Activated CD8-positive, alpha-beta T cell treated with anti-CD3 and anti-CD28 coated beads, Interleukin-2, amount 10 ng/mL, durations not matched to agents 7 days and 5 days (primary cell): ENCODE measurements at regions not wholly inside any gene's neighbourhood (a gene's known extent, or its start where the extent isn't known, plus 50 kb on each side); places are given as distances from the start of the nearest gene placed in this dataset.
A peak's percentile ranks its signal among the peaks of the same experiment; 100 is the strongest.

Experiments
- ATAC-seq: fragments of 150-1000 bp; cut with Tn5 transposase; one replicate; pipeline ENCODE4 v1.10.0; 2021; ENCODE audit warnings: moderate library complexity
- CTCF ChIA-PET: fragments of 350-600 bp; sonication (Branson Sonifier 250); formaldehyde crosslinking; loops from one replicate; lab custom pipeline; 2021; ENCODE audit warnings: antibody characterized with exemption; lab: Charles Lee
- POLR2A ChIA-PET: fragments of 350-600 bp; sonication (Branson Sonifier 250); formaldehyde crosslinking; loops from one replicate; lab custom pipeline; 2021; ENCODE audit warnings: antibody characterized with exemption; lab: Charles Lee
- DNase-seq: peaks from one replicate; pipeline ENCODE4 v3.0.0-alpha.2; 2020
- H3K27ac Mint-ChIP-seq: one replicate; pipeline ENCODE4 v1.8.0; 2021; ENCODE audit warnings: mild to moderate bottlenecking, mixed read lengths
- H3K27me3 Mint-ChIP-seq: one replicate; pipeline ENCODE4 v1.8.0; 2021; ENCODE audit warnings: low read depth, mixed read lengths
- H3K36me3 Mint-ChIP-seq: one replicate; pipeline ENCODE4 v1.8.0; 2021; ENCODE audit warnings: low read depth, mixed read lengths
- H3K4me1 Mint-ChIP-seq: one replicate; pipeline ENCODE4 v1.8.0; 2021; ENCODE audit warnings: low read depth, mixed read lengths
- H3K4me3 Mint-ChIP-seq: one replicate; pipeline ENCODE4 v1.8.0; 2021; ENCODE audit warnings: mild to moderate bottlenecking, mixed read lengths
- H3K9me3 Mint-ChIP-seq: one replicate; pipeline ENCODE4 v1.8.0; 2022; ENCODE audit warnings: mixed read lengths; ENCODE audit not compliant: insufficient read depth

DNA sequence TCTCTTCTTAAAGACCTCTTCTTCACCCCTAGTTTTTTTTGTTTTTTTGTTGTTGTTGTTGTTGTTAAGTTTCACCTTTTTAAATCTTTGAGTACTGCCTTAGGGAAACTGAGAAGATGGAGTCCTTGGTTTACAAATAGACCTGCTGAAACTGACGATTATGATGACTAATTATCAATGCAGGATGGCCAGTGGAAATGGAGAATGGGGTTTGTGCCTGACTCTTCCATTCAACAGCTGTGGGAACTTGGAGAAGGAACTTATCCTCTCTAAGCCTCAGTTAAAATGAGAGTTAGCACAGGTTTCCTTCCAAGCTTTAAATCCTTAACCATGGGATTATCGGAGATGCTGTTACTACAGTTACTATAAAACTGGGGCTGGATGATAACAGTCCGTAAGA is 66.7 kb upstream of the PNMA1 start:
- ChIA-PET POLR2A (interaction anchor here (1.2 to 1.3 kb wide), 2 partner anchors 9 to 21 kb away, joined by 3 to 6 read pairs; a partner anchor contains a TSS), CTCF (interaction anchor here (0.9 to 1.3 kb wide), 3 partner anchors 9 to 21 kb away, joined by 3 read pairs; a partner anchor contains a TSS)
- Mint-ChIP-seq H3K36me3 (peaks cover 35% of the 10 kb centered on the region), H3K4me1 (peaks cover 57% of the 10 kb centered on the region), H3K27me3 (no peaks in the 10 kb centered on the region), H3K9me3 (no peaks in the 10 kb centered on the region), H3K4me3 (no peak overlapping the region), H3K27ac (no peak overlapping the region)
- DNase-seq (no peak), ATAC-seq (no peak)

DNA sequence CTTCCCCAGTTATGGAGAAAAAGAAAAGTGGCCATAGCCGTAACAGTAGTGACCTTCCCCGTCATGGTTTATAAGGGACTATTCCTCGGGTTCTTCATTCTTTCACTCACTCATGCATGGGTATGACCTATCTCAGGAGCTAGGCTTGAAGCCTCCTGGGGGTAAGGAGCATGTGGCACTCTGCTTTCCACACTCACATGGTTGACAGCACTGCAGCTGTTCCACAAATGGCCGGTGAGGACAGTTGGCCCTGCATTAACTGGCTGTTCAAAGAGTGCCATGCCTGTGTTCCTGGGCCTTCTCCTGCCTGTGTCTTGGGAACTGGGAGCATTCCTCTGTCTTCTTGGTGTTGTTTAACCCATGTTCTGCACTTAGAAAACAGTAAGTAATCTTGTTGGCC is 66.2 kb upstream of the PNMA1 start:
- ATAC-seq, result no peak
- Mint-ChIP-seq H3K4me1 (peaks cover 57% of the 10 kb centered on the region), H3K9me3 (no peaks in the 10 kb centered on the region), H3K27me3 (no peaks in the 10 kb centered on the region), H3K27ac (no peak overlapping the region), H3K4me3 (no peak overlapping the region), H3K36me3 (peaks cover 31% of the 10 kb centered on the region)
- ChIA-PET POLR2A (interaction anchor here (1.2 to 1.3 kb wide), 2 partner anchors 9 to 20 kb away, joined by 3 to 6 read pairs; a partner anchor contains a TSS), CTCF (interaction anchor here (0.9 to 1.3 kb wide), 3 partner anchors 9 to 20 kb away, joined by 3 read pairs; a partner anchor contains a TSS)
- DNase-seq, result no peak

DNA sequence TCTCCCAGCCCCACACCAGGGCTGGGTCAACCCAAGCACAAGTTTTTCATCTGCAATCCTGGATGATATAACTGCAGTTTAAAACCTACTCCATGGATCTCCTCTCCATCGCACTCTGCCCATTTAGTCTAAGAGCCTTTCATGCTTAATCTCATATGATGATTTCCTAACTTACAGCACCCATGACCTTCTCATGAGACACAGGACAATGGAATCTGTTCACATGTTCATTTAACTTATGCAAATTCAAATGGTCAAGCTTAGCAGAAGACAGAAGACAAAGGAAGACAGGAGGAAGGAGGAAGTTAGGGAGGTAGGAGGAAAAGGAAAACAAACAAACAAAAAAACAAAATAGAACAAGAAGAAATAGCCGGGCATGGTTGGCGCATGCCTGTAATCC is 64.6 kb upstream of the PNMA1 start:
- H3K9me3 Mint-ChIP-seq, result no peaks in the 10 kb centered on the region
- CTCF ChIA-PET, result interaction anchor here (2.2 kb wide), 1 partner anchor 50 kb away, joined by 17 read pairs; no protein-coding TSS in a partner anchor
- no peak overlapping the region for H3K27ac Mint-ChIP-seq
- H3K36me3 Mint-ChIP-seq, result peaks cover 29% of the 10 kb centered on the region
- DNase-seq (no peak), ATAC-seq (no peak)
- peaks cover 57% of the 10 kb centered on the region for H3K4me1 Mint-ChIP-seq
- H3K27me3 Mint-ChIP-seq, result no peaks in the 10 kb centered on the region
- POLR2A ChIA-PET, result interaction anchor here (1.0 kb wide), 1 partner anchor 20 kb away, joined by 4 read pairs; no protein-coding TSS in a partner anchor
- H3K4me3 Mint-ChIP-seq, result no peak overlapping the region

DNA sequence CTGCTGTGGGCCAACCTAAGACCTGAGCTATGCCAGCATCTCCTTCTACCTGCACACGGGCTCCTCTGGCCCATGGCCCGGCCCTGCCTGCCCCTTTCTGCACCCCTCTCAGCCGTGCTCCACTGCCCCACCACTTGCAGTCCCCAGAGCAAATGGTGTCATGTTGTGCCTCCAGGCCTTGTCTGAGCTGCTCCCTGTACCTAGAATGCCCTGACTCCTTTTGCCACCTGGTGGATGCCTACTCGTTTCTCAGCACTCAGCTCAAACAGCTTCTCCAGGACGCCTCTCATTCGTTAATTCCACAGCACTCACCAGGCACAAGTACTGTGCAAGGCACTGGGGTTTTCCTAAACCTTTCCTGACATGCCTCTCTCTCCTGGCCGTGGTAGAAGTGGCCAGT is 63.2 kb upstream of the PNMA1 start:
- Mint-ChIP-seq H3K4me1 (peaks cover 55% of the 10 kb centered on the region), H3K36me3 (peaks cover 21% of the 10 kb centered on the region), H3K4me3 (no peak overlapping the region), H3K27ac (no peak overlapping the region), H3K27me3 (no peaks in the 10 kb centered on the region), H3K9me3 (no peaks in the 10 kb centered on the region)
- POLR2A ChIA-PET, result interaction anchor here (0.8 to 3.4 kb wide), 3 partner anchors 8 to 18 kb away, joined by 3 to 20 read pairs (median 3); a partner anchor contains a TSS
- no peak for DNase-seq
- ATAC-seq, result peak; percentile 16
- CTCF ChIA-PET, result interaction anchor here (1.0 to 3.5 kb wide), 6 partner anchors 15 to 49 kb away, joined by 3 to 20 read pairs (median 6); a partner anchor contains a TSS

DNA sequence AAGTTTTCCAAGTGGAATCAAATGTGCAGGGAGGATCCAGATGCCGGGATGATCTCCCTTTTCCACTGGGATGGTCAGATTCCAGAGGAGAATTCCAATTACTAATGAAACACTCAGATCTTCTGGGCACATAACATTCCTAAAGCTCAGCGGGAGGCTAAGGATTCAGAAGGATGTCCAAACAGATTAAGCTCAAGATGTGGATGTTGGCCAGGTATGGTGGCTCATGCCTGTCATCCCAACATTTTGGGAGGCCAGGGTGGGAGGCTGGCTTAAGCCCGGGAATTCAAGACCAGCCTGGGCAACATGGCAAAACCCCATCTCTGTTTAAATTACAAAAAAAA is 62.0 kb upstream of the PNMA1 start:
- POLR2A ChIA-PET, result interaction anchor here (0.5 to 3.4 kb wide), 6 partner anchors 8 to 1165 kb away, joined by 3 to 20 read pairs (median 3); a partner anchor contains a TSS
- no peak overlapping the region for H3K4me3 Mint-ChIP-seq
- no peak for ATAC-seq
- peaks cover 18% of the 10 kb centered on the region for H3K36me3 Mint-ChIP-seq
- H3K27ac Mint-ChIP-seq, result peak overlapping the region; percentile 25
- H3K27me3 Mint-ChIP-seq, result no peaks in the 10 kb centered on the region
- DNase-seq, result no peak
- H3K9me3 Mint-ChIP-seq, result no peaks in the 10 kb centered on the region
- peaks cover 67% of the 10 kb centered on the region for H3K4me1 Mint-ChIP-seq
- CTCF ChIA-PET, result interaction anchor here (0.8 to 3.5 kb wide), 7 partner anchors 9 to 50 kb away, joined by 3 to 20 read pairs (median 5); a partner anchor contains a TSS

DNA sequence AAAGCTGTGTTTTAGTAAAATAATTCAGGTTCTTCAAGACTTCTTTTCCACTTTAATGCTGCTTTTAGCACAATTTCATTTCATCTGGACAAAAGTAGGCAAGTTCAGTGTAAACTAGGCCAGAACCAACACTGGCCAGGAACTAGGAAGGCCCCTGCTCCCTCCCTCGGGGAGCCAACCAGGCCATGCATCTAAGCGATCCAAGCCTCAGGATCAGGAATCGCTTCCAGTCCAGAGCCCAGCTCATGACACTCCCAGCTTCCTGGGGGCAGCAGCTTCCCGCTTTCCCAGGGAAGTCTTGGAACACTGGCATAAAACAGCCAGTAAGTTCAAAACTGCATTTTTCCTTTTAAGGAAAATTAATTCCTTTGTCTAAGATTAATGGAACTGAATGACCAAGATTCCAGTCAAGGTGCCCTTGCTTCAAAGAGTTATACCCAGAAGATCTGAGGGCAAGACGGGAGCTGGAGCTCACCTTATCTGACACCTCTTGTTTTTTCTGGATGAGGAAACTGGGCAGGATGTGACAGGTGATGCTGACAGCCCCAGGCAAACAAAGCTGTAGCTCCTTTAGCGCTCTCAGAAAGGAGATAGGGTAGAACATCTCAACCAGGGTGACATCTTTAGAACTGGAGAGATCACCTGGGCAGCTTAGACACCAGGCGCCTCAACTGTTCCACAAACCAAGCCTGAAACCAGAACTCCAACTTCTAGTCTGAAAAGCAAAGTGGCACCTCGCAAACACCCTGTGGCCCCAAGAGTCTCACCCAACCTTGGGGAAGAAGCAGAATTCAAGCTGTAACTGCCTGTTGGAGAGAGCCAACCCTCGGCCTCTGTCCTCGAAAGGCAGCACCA is 61.4 kb upstream of the PNMA1 start:
- DNase-seq (no peak), ATAC-seq (no peak)
- Mint-ChIP-seq H3K27ac (peak overlapping the region; percentile 46), H3K9me3 (no peaks in the 10 kb centered on the region), H3K4me3 (no peak overlapping the region), H3K27me3 (no peaks in the 10 kb centered on the region), H3K36me3 (peaks cover 16% of the 10 kb centered on the region), H3K4me1 (peaks cover 70% of the 10 kb centered on the region)
- ChIA-PET CTCF (interaction anchor here (0.8 to 3.5 kb wide), 8 partner anchors 9 to 116 kb away, joined by 3 to 20 read pairs (median 5); a partner anchor contains a TSS), POLR2A (interaction anchor here (0.5 to 3.4 kb wide), 8 partner anchors 9 to 1164 kb away, joined by 3 to 20 read pairs (median 3); a partner anchor contains a TSS)

DNA sequence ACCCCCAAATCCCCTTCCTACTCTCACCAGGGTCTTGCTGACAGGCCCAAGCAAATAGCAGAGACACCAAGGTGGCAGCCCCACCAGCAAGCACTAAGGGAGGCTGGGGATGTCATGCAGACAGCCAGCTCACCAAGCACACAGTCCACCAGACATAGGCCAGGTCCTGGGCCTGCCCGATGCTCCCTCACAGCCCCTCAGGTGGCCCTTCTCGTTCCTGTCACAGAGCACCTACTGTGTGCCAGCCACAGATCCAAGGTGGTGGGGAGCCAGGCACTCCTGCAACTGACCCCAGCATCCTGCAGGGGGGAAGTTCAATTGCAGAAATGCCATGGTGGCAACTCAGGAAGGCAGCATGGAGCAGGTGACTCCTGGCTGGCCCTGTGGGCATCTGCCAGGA is 60.5 kb upstream of the PNMA1 start:
- no peak for DNase-seq
- no peaks in the 10 kb centered on the region for H3K9me3 Mint-ChIP-seq
- H3K27me3 Mint-ChIP-seq, result no peaks in the 10 kb centered on the region
- peaks cover 11% of the 10 kb centered on the region for H3K36me3 Mint-ChIP-seq
- no peak overlapping the region for H3K4me3 Mint-ChIP-seq
- no peak for ATAC-seq
- CTCF ChIA-PET, result interaction anchor here (0.8 to 3.5 kb wide), 7 partner anchors 10 to 117 kb away, joined by 3 to 20 read pairs (median 4); a partner anchor contains a TSS
- POLR2A ChIA-PET, result interaction anchor here (0.8 to 3.4 kb wide), 3 partner anchors 14 to 111 kb away, joined by 3 to 20 read pairs (median 5); a partner anchor contains a TSS
- H3K27ac Mint-ChIP-seq, result peak overlapping the region; percentile 74
- peaks cover 78% of the 10 kb centered on the region for H3K4me1 Mint-ChIP-seq

DNA sequence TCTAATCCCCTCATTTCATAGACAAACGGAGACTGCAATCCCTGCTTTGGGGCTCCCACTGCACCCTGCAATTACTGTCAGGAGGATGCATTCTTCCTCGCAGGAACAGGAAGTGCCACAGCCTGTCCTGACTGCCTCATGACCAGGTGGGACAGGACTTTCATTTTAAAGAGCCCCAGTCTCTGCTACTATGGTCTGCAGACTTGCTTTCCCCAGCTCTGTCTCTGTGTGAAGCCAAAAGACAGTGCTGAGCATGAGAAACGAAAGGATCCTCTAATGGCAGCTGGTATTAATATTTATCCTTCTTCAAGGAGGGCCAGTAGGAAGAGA is 60.0 kb upstream of the PNMA1 start:
- peaks cover 11% of the 10 kb centered on the region for H3K36me3 Mint-ChIP-seq
- peaks cover 81% of the 10 kb centered on the region for H3K4me1 Mint-ChIP-seq
- DNase-seq (no peak), ATAC-seq (peak; percentile 10)
- H3K27ac Mint-ChIP-seq, result peak overlapping the region; percentile 74
- ChIA-PET POLR2A (interaction anchor here (0.8 to 3.4 kb wide), 3 partner anchors 14 to 40 kb away, joined by 4 to 20 read pairs (median 5); a partner anchor contains a TSS), CTCF (interaction anchor here (0.8 to 3.2 kb wide), 6 partner anchors 11 to 51 kb away, joined by 3 to 20 read pairs (median 4); a partner anchor contains a TSS)
- H3K9me3 Mint-ChIP-seq, result no peaks in the 10 kb centered on the region
- no peak overlapping the region for H3K4me3 Mint-ChIP-seq
- no peaks in the 10 kb centered on the region for H3K27me3 Mint-ChIP-seq

DNA sequence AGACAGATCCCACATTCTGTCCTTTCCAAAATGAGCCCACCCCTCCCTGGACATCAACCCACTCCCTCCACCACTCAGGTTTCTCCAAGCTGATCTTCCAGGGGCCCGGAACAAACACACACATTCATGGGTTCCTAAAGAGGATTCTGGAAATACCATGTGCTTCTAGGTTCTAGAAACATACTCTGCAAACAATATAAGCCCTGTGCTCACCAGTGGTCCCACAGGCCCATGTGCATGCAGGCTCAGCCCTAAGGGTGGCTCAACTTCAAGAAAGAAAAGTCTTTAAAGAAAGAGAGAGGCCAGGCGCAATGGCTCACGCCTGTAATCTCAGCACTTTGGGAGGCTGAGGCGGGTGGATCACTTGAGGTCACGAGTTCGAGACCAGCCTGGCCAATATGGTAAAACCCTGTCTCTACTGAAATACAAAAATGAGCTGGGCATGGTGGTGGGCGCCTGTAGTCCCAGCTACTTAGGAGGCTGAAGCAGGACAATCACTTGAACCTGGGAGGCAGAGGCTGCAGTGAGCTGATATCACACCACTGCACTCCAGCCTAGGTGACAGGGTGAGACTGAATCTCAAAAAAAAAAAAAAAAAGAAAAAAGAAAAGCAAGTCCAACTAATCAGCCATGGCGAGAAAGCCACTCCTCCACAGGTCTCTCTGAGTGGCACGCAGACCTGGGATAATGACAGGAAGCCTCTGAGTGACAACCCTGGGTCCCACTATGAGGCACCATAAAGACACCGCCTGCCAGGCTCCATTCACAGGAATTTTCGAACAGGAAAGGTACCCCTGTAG is 59.5 kb upstream of the PNMA1 start:
- DNase-seq (no peak), ATAC-seq (no peak)
- H3K9me3 Mint-ChIP-seq, result no peaks in the 10 kb centered on the region
- no peaks in the 10 kb centered on the region for H3K27me3 Mint-ChIP-seq
- ChIA-PET POLR2A (interaction anchor here (1.3 to 3.4 kb wide), 3 partner anchors 12 to 39 kb away, joined by 4 to 40 read pairs (median 20); a partner anchor contains a TSS), CTCF (interaction anchor here (0.8 to 4.9 kb wide), 7 partner anchors 11 to 52 kb away, joined by 3 to 36 read pairs (median 4); a partner anchor contains a TSS)
- H3K27ac Mint-ChIP-seq, result peak overlapping the region; percentile 74
- H3K36me3 Mint-ChIP-seq, result peaks cover 14% of the 10 kb centered on the region
- peaks cover 84% of the 10 kb centered on the region for H3K4me1 Mint-ChIP-seq
- H3K4me3 Mint-ChIP-seq, result no peak overlapping the region

DNA sequence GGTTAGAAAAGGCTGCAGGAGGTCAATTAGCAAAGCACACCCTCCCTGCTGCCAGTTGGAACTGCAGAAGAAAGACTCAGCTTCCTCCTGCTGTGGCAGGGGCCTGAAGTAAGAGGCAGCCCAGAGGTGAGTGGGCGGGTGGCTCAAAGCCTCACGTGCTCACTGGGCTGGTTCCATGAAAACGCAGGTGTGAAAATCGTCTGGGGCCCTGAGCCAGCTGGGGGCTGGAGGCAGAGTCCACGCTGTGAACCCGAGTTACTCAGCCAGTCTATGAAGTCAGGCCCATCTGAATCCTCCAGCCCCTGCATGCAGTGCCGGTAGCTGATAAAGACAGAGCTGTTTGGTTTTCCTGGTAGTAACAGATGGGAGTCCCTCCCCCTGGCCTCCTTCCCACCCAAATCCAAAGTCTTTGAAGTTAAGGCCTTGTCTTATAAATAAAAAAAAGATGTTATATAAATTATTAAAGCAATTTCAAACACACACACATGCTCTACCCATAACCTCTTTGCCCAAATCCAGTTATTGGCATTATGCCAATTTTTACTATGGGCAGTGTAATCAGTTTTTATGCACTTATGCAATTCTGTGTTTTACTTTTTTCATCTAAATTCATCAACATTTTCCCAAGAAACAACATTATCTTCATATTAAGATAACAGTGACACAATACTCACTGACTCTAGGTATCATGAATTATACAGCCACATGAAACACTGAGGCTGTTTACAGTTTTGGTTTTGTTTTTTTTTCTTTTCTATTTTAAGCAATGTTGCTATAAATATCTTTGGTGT is 57.9 kb upstream of the PNMA1 start:
- H3K4me1 Mint-ChIP-seq, result peaks cover 71% of the 10 kb centered on the region
- POLR2A ChIA-PET, result interaction anchor here (1.0 to 3.3 kb wide), 7 partner anchors 9 to 29 kb away, joined by 3 to 68 read pairs (median 4); a partner anchor contains a TSS

More for the DNA sequence above, 57.9 kb upstream of the PNMA1 start:
- Mint-ChIP-seq H3K36me3 (peaks cover 14% of the 10 kb centered on the region), H3K27ac (peak overlapping the region; percentile 77), H3K9me3 (no peaks in the 10 kb centered on the region), H3K4me3 (peak overlapping the region; percentile 34), H3K27me3 (no peaks in the 10 kb centered on the region)
- CTCF ChIA-PET, result interaction anchor here (0.8 to 4.9 kb wide), 15 partner anchors 8 to 79 kb away, joined by 3 to 36 read pairs (median 4); partner anchors contain the start of gene PTGR2
- DNase-seq, result peak; percentile 76
- peak; percentile 82 for ATAC-seq
